Lower lobe of right lung (tissue), 2 donors: ENCODE measurements at regions not wholly inside any gene's neighbourhood (a gene's known extent, or its start where the extent isn't known, plus 50 kb on each side); places are given as distances from the start of the nearest gene placed in this dataset.

Source experiments
- ATAC-seq, 2 donors: fragments of 200-7000 bp; cut with Tn5 transposase; one replicate each; pipeline ENCODE4 v1.9.1; 2020 to 2022; ENCODE audit warnings: mild to moderate bottlenecking in 2 of 2, moderate library complexity in 2 of 2
- DNase-seq: peaks from one replicate; pipeline ENCODE4 v3.0.0-alpha.2; 2020
- H3K27ac ChIP-seq: fragments of 200-600 bp; one replicate; pipeline ENCODE4 v1.8.0; 2022
- H3K27me3 ChIP-seq: fragments of 200-600 bp; one replicate; pipeline ENCODE4 v1.8.0; 2022; ENCODE audit warnings: low read depth
- H3K36me3 ChIP-seq: fragments of 200-600 bp; one replicate; pipeline ENCODE4 v1.8.0; 2022; ENCODE audit warnings: mild to moderate bottlenecking
- H3K4me1 ChIP-seq: fragments of 200-600 bp; one replicate; pipeline ENCODE4 v1.8.0; 2022
- H3K4me3 ChIP-seq: fragments of 200-600 bp; one replicate; pipeline ENCODE4 v1.8.0; 2022; ENCODE audit warnings: mild to moderate bottlenecking
- H3K9me3 ChIP-seq: fragments of 200-600 bp; one replicate; pipeline ENCODE4 v1.8.0; 2022
- CTCF ChIP-seq: fragments of 200-600 bp; IDR thresholded peaks from one replicate; pipeline ENCODE4 v1.8.0; 2022; ENCODE audit warnings: antibody characterized with exemption, mild to moderate bottlenecking
- intact Hi-C: fragments of 100-400 bp; cut with DNase I; formaldehyde crosslinking; loops from one replicate; pipeline ENCODE4 v1.11.0; 2022
- donor health status: DM: no; HTN: yes; CAD: no; lungs with severe emphysema.

GRCh38 chr2:146161256-146161882 is 1641.5 kb upstream of the ZEB2 start:
- Histone ChIP-seq H3K4me1 (no peaks in the 10 kb centered on the region), H3K27ac (no peak overlapping the region), H3K27me3 (no peaks in the 10 kb centered on the region), H3K36me3 (no peaks in the 10 kb centered on the region), H3K4me3 (no peak overlapping the region), H3K9me3 (no peaks in the 10 kb centered on the region)
- DNase-seq, result no peak
- intact Hi-C loops, result no loop called here
- ATAC-seq, result no peak
- TF ChIP-seq CTCF, result no peak

GRCh38 chr2:146158072-146158674 is 1638.3 kb upstream of the ZEB2 start:
- H3K36me3 ChIP-seq, result no peaks in the 10 kb centered on the region
- no peak for TF ChIP-seq CTCF
- H3K27ac ChIP-seq, result no peak overlapping the region
- H3K27me3 ChIP-seq, result no peaks in the 10 kb centered on the region
- no peaks in the 10 kb centered on the region for H3K9me3 ChIP-seq
- intact Hi-C loops, result no loop called here
- DNase-seq (no peak), ATAC-seq (no peak)
- no peaks in the 10 kb centered on the region for H3K4me1 ChIP-seq
- no peak overlapping the region for H3K4me3 ChIP-seq

- Histone ChIP-seq H3K27me3 (no peaks in the 10 kb centered on the region), H3K9me3 (no peaks in the 10 kb centered on the region), H3K36me3 (no peaks in the 10 kb centered on the region), H3K27ac (no peak overlapping the region), H3K4me1 (no peaks in the 10 kb centered on the region), H3K4me3 (no peak overlapping the region)
- TF ChIP-seq CTCF, result no peak
- ATAC-seq (no peak), DNase-seq (no peak)
- intact Hi-C loops, result no loop called here
Measured at GRCh38 chr2:146147448-146148012, 1627.6 kb upstream of the ZEB2 start.

- DNase-seq, result no peak
- no peaks in the 10 kb centered on the region for H3K9me3 ChIP-seq
- ATAC-seq, result no peak
- intact Hi-C loops, result no loop called here
- H3K4me1 ChIP-seq, result no peaks in the 10 kb centered on the region
- H3K27ac ChIP-seq, result no peak overlapping the region
- no peaks in the 10 kb centered on the region for H3K36me3 ChIP-seq
- H3K27me3 ChIP-seq, result no peaks in the 10 kb centered on the region
- no peak for TF ChIP-seq CTCF
- H3K4me3 ChIP-seq, result no peak overlapping the region
Measured at GRCh38 chr2:146143971-146144370, 1624.1 kb upstream of the ZEB2 start.

GRCh38 chr2:146138820-146139219 is 1618.9 kb upstream of the ZEB2 start:
- H3K27ac ChIP-seq, result no peak overlapping the region
- intact Hi-C loops, result no loop called here
- TF ChIP-seq CTCF, result no peak
- H3K9me3 ChIP-seq, result no peaks in the 10 kb centered on the region
- H3K36me3 ChIP-seq, result no peaks in the 10 kb centered on the region
- no peak overlapping the region for H3K4me3 ChIP-seq
- no peaks in the 10 kb centered on the region for H3K4me1 ChIP-seq
- no peak for DNase-seq
- ATAC-seq, result no peak
- H3K27me3 ChIP-seq, result no peaks in the 10 kb centered on the region
